IMR-90 (cell line): ENCODE measurements at regions not wholly inside any gene's neighbourhood (a gene's known extent, or its start where the extent isn't known, plus 50 kb on each side); places are given as distances from the start of the nearest gene placed in this dataset.

ENCODE experiments used
- ATAC-seq: fragments of 200-7000 bp; cut with Tn5 transposase; 2 replicates; pipeline ENCODE4 v1.9.1; 2020; ENCODE audit warnings: low read depth, mild to moderate bottlenecking, moderate library complexity
- BruUV-seq: library from RNA; stranded (reverse); fragments of 400-500 nt; replicated peaks from 2 replicates; lab custom pipeline; 2021; lab: Mats Ljungman, UMichigan
- CTCF ChIA-PET: fragments of 300-600 bp; formaldehyde crosslinking; extraction: SDS; loops from one replicate; lab custom pipeline; 2021; ENCODE audit warnings: antibody characterized with exemption; lab: Yijun Ruan, JAX
- POLR2A ChIA-PET: fragments of 300-600 bp; sonication (Branson Sonifier 250); formaldehyde crosslinking; loops from one replicate; lab custom pipeline; 2022; ENCODE audit warnings: antibody characterized with exemption; ENCODE audit not compliant: unreplicated experiment; lab: Charles Lee
- DNase-seq: peaks from one replicate; pipeline ENCODE4 v3.0.0; 2013
- H2AFZ ChIP-seq: replicated peaks from 2 replicates; pipeline ENCODE3; 2013; ENCODE audit warnings: low read length, mild to moderate bottlenecking; ENCODE audit not compliant: poor library complexity
- H2AK5ac ChIP-seq: 2 replicates; pipeline ENCODE4 v1.6.1; 2013; ENCODE audit warnings: low read depth, low read length, inconsistent platforms
- H2AK9ac ChIP-seq: replicated peaks from 2 replicates; pipeline ENCODE3; 2013; ENCODE audit warnings: mild to moderate bottlenecking, low read depth, low read length, moderate library complexity; ENCODE audit not compliant: poor library complexity
- H2BK120ac ChIP-seq: 2 replicates; pipeline ENCODE4 v1.6.1; 2013; ENCODE audit warnings: low read depth, low read length, inconsistent platforms
- H2BK15ac ChIP-seq: 3 replicates; pipeline ENCODE4 v1.6.1; 2013; ENCODE audit warnings: low read depth, low read length, inconsistent platforms
- H2BK20ac ChIP-seq: 2 replicates; pipeline ENCODE4 v1.6.1; 2013; ENCODE audit warnings: low read depth, mild to moderate bottlenecking, inconsistent platforms, low read length, moderate library complexity
- H2BK5ac ChIP-seq: 2 replicates; pipeline ENCODE4 v1.6.1; 2013; ENCODE audit warnings: mild to moderate bottlenecking, low read depth, low read length, inconsistent platforms; ENCODE audit not compliant: poor library complexity, severe bottlenecking
- H3K14ac ChIP-seq: replicated peaks from 2 replicates; pipeline ENCODE4 v1.6.1; 2013; ENCODE audit warnings: low read depth, low read length, inconsistent platforms
- H3K18ac ChIP-seq: 2 replicates; pipeline ENCODE4 v1.6.1; 2013; ENCODE audit warnings: low read depth, low read length, control low read depth
- H3K23ac ChIP-seq: 2 replicates; pipeline ENCODE4 v1.6.1; 2013; ENCODE audit warnings: low read depth, low read length, inconsistent platforms
- H3K27ac ChIP-seq: 2 replicates; pipeline ENCODE4 v1.5.1; 2013; ENCODE audit warnings: mild to moderate bottlenecking, control low read depth, low read length; ENCODE audit not compliant: insufficient read depth
- H3K27me3 ChIP-seq: 2 replicates; pipeline ENCODE4 v1.6.1; 2013; ENCODE audit warnings: low read length; ENCODE audit not compliant: control insufficient read depth, insufficient read depth
- H3K36me3 ChIP-seq: 2 replicates; pipeline ENCODE4 v1.6.1; 2013; ENCODE audit warnings: low read length, mixed read lengths; ENCODE audit not compliant: control insufficient read depth, insufficient read depth
- H3K4ac ChIP-seq: 2 replicates; pipeline ENCODE4 v1.6.1; 2013; ENCODE audit warnings: low read depth, low read length, inconsistent platforms
- H3K4me1 ChIP-seq: 2 replicates; pipeline ENCODE4 v1.6.1; 2013; ENCODE audit warnings: low read length, mixed read lengths; ENCODE audit not compliant: control insufficient read depth, insufficient read depth
- H3K4me2 ChIP-seq: 2 replicates; pipeline ENCODE4 v1.6.1; 2013; ENCODE audit warnings: low read depth, mild to moderate bottlenecking, control low read depth, low read length, moderate library complexity
- H3K4me3 ChIP-seq: 2 replicates; pipeline ENCODE4 v1.5.1; 2013; ENCODE audit warnings: low read depth, mild to moderate bottlenecking, control low read depth, low read length, moderate library complexity; ENCODE audit not compliant: insufficient read depth
- H3K56ac ChIP-seq: 2 replicates; pipeline ENCODE4 v1.6.1; 2013; ENCODE audit warnings: low read length, inconsistent platforms; ENCODE audit not compliant: insufficient read depth; ENCODE audit errors: extremely low read depth
- H3K79me1 ChIP-seq, 2 experiments: 2 replicates each; pipeline ENCODE4 v1.6.1; 2013; ENCODE audit warnings: low read length in 2 of 2, inconsistent platforms in 1 of 2, low read depth in 1 of 2
- H3K9ac ChIP-seq: 2 replicates; pipeline ENCODE4 v1.6.1; 2013; ENCODE audit warnings: low read depth, low read length, control low read depth
- H3K9me1 ChIP-seq: 2 replicates; pipeline ENCODE4 v1.6.1; 2013; ENCODE audit warnings: low read length, inconsistent platforms; ENCODE audit not compliant: insufficient read depth
- H3K9me3 ChIP-seq: 2 replicates; pipeline ENCODE4 v1.6.1; 2013; ENCODE audit warnings: low read length; ENCODE audit not compliant: control insufficient read depth, insufficient read depth
- H4K20me1 ChIP-seq: 2 replicates; pipeline ENCODE4 v1.6.1; 2013; ENCODE audit warnings: low read length, inconsistent platforms; ENCODE audit not compliant: insufficient read depth
- H4K5ac ChIP-seq: 2 replicates; pipeline ENCODE4 v1.6.1; 2013; ENCODE audit warnings: mild to moderate bottlenecking, low read depth, low read length, control low read depth
- H4K8ac ChIP-seq, 2 experiments: 2 replicates each; pipeline ENCODE4 v1.6.1; 2013; ENCODE audit warnings: low read depth in 2 of 2, low read length in 2 of 2, control low read depth in 1 of 2, inconsistent platforms in 1 of 2
- H4K91ac ChIP-seq: 2 replicates; pipeline ENCODE4 v1.6.1; 2013; ENCODE audit warnings: low read depth, low read length, inconsistent platforms; ENCODE audit not compliant: insufficient read depth
- NFE2L2 ChIP-seq: fragments of 150-350 bp; IDR thresholded peaks from 2 replicates; pipeline ENCODE4 v1.6.1; 2016; ENCODE audit warnings: low read depth, mild to moderate bottlenecking, low read length
- RAD21 ChIP-seq: IDR thresholded peaks from 2 replicates; pipeline ENCODE4 v1.6.1; 2012; ENCODE audit warnings: low read length, improper control_type of control experiment
- RCOR1 ChIP-seq: IDR thresholded peaks from 2 replicates; pipeline ENCODE4 v1.6.1; 2012; ENCODE audit warnings: mild to moderate bottlenecking, low read length, improper control_type of control experiment; ENCODE audit not compliant: insufficient replicate concordance
- WGBS, 2 experiments: methylation state at CpG; one replicate each; pipeline versions ENCODE4 v1.1.5 to v1.1.7; 2013; ENCODE audit warnings: missing lambda C conversion rate in 2 of 2; ENCODE audit not compliant: insufficient read length in 1 of 2; ENCODE audit errors: extremely low coverage in 2 of 2; 5-methylcytosine and 5-hydroxymethylcytosine counted together
- dilution Hi-C: fragments of 300-500 bp; cut with HindIII; formaldehyde crosslinking; loops from one replicate; pipeline ENCODE4 v1.14.3; 2018; ENCODE audit warnings: low sequenced_read_pairs; ENCODE audit not compliant: unreplicated experiment
- in situ Hi-C: fragments of 300-500 bp; cut with MboI; formaldehyde crosslinking; loops from 3 replicates; pipeline ENCODE4 v1.14.3; 2019; ENCODE audit warnings: low sequenced_read_pairs, inconsistent platforms, mixed read lengths
- intact Hi-C: fragments of 100-400 bp; cut with micrococcal nuclease; formaldehyde crosslinking; loops from 2 replicates; pipeline ENCODE4 v1.10.0; 2022
- TF ChIP-seq, protein P1 (sequence below): fragments of 150-350 bp; IDR thresholded peaks from 2 replicates; pipeline ENCODE4 v1.6.1; 2016; ENCODE audit warnings: low read depth, mild to moderate bottlenecking, low read length, moderate library complexity, borderline replicate concordance

DNA sequence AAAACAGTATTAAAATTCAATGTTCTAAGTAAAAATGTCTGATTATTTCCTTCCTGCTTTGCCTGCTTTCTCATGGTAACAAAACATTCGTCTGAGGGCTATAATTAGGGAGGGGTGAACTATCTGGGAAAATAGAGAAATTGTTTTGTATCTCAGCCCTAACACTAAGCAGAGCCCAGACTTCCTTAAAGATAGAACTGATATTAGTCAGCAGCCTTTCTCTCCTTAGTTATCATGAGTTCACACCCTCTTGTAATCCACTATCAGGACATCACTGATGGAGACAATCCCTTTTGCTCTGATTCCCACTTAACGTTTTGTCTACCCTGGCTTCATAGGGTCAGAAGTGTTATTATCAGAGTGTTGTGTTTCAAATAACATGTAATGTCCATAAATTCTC, 701.1 kb upstream of the ZEB2 start:
- dilution Hi-C loops = no loop called here
- H2BK20ac ChIP-seq = no peak overlapping the region
- H3K9ac ChIP-seq = no peak overlapping the region
- ChIA-PET POLR2A (no interaction called here), CTCF (interaction anchor here (0.9 kb wide), 1 partner anchor 10 kb away, joined by 3 read pairs; no protein-coding TSS in a partner anchor)
- WGBS, 2 experiments = no CpG with 5 or more reads among the region's 2 CpGs
- no peaks in the 10 kb centered on the region for H3K9me3 ChIP-seq
- no peak overlapping the region for H3K4me2 ChIP-seq
- H2AFZ ChIP-seq = no peak overlapping the region
- H2BK15ac ChIP-seq = no peak overlapping the region
- H3K4me1 ChIP-seq = no peaks in the 10 kb centered on the region
- no peak overlapping the region for H2AK9ac ChIP-seq
- no peak overlapping the region for H4K91ac ChIP-seq
- ATAC-seq (no peak), DNase-seq (no peak)
- H4K8ac ChIP-seq = no peak overlapping the region
- no peaks in the 10 kb centered on the region for H4K20me1 ChIP-seq
- H3K9me1 ChIP-seq = no peaks in the 10 kb centered on the region
- H3K23ac ChIP-seq = no peak overlapping the region
- intact Hi-C loops = no loop called here
- H2BK5ac ChIP-seq = no peak overlapping the region
- H3K14ac ChIP-seq = no peak overlapping the region
- no peak overlapping the region for H3K4me3 ChIP-seq
- in situ Hi-C loops = no loop called here
- H3K27ac ChIP-seq = no peak overlapping the region
- H2AK5ac ChIP-seq = no peak overlapping the region
- no peak overlapping the region for H4K5ac ChIP-seq
- H3K27me3 ChIP-seq = no peaks in the 10 kb centered on the region
- no peak overlapping the region for H2BK120ac ChIP-seq
- no peak overlapping the region for H3K56ac ChIP-seq
- BruUV-seq = no TSS peak
- no peak overlapping the region for H3K4ac ChIP-seq
- H3K79me1 ChIP-seq = no peaks in the 10 kb centered on the region
- TF ChIP-seq NFE2L2 = no peak
- TF ChIP-seq RAD21 = no peak
- TF ChIP-seq RCOR1 = no peak
- TF ChIP-seq, protein P1, sequence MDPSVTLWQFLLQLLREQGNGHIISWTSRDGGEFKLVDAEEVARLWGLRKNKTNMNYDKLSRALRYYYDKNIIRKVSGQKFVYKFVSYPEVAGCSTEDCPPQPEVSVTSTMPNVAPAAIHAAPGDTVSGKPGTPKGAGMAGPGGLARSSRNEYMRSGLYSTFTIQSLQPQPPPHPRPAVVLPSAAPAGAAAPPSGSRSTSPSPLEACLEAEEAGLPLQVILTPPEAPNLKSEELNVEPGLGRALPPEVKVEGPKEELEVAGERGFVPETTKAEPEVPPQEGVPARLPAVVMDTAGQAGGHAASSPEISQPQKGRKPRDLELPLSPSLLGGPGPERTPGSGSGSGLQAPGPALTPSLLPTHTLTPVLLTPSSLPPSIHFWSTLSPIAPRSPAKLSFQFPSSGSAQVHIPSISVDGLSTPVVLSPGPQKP = no peak
- no peak overlapping the region for H3K18ac ChIP-seq
- H3K36me3 ChIP-seq = no peaks in the 10 kb centered on the region
